Activated naive CD4-positive, alpha-beta T cell treated with anti-CD3 and anti-CD28 coated beads for 36 hours (primary cell): ENCODE measurements at regions not wholly inside any gene's neighbourhood (a gene's known extent, or its start where the extent isn't known, plus 50 kb on each side); places are given as distances from the start of the nearest gene placed in this dataset.

Experiments
- CTCF ChIA-PET: fragments of 350-600 bp; sonication (Branson Sonifier 250); formaldehyde crosslinking; loops from one replicate; lab custom pipeline; 2021; ENCODE audit warnings: antibody characterized with exemption; lab: Charles Lee
- DNase-seq: peaks from one replicate; pipeline ENCODE4 v3.0.0-alpha.2; 2020
- H3K27ac Mint-ChIP-seq: one replicate; pipeline ENCODE4 v1.8.0; 2021; ENCODE audit warnings: mild to moderate bottlenecking, mixed read lengths
- H3K27me3 Mint-ChIP-seq: one replicate; pipeline ENCODE4 v1.8.0; 2021; ENCODE audit warnings: low read depth, mixed read lengths
- H3K36me3 Mint-ChIP-seq: one replicate; pipeline ENCODE4 v1.8.0; 2021; ENCODE audit warnings: low read depth, mixed read lengths
- H3K4me1 Mint-ChIP-seq: one replicate; pipeline ENCODE4 v1.8.0; 2021; ENCODE audit warnings: low read depth, mixed read lengths
- H3K4me3 Mint-ChIP-seq: one replicate; pipeline ENCODE4 v1.8.0; 2021; ENCODE audit warnings: mild to moderate bottlenecking, moderate library complexity, mixed read lengths
- H3K9me3 Mint-ChIP-seq: one replicate; pipeline ENCODE4 v1.8.0; 2021; ENCODE audit warnings: mixed read lengths
- intact Hi-C: fragments of 100-400 bp; cut with micrococcal nuclease; formaldehyde crosslinking; loops from one replicate; pipeline ENCODE4 v1.15.1; 2023

- H3K9me3 Mint-ChIP-seq, result no peaks in the 10 kb centered on the region
- H3K4me1 Mint-ChIP-seq, result no peaks in the 10 kb centered on the region
- no peak for DNase-seq
- CTCF ChIA-PET, result no interaction called here
- no peak overlapping the region for H3K27ac Mint-ChIP-seq
- H3K36me3 Mint-ChIP-seq, result no peaks in the 10 kb centered on the region
- H3K4me3 Mint-ChIP-seq, result no peak overlapping the region
- intact Hi-C loops, result no loop called here
- no peaks in the 10 kb centered on the region for H3K27me3 Mint-ChIP-seq
Measured at GRCh38 chr2:60064687-60065389, 488.6 kb downstream of the BCL11A start.

GRCh38 chr2:60058781-60059180 is 494.7 kb downstream of the BCL11A start:
- CTCF ChIA-PET, result interaction anchor here (0.7 kb wide), 1 partner anchor 109 kb away, joined by 3 read pairs; no protein-coding TSS in a partner anchor
- intact Hi-C loops, result no loop called here

GRCh38 chr2:60054571-60055340 is 498.7 kb downstream of the BCL11A start:
- CTCF ChIA-PET, result no interaction called here
- H3K27me3 Mint-ChIP-seq, result no peaks in the 10 kb centered on the region
- no peaks in the 10 kb centered on the region for H3K36me3 Mint-ChIP-seq
- H3K4me3 Mint-ChIP-seq, result no peak overlapping the region
- no peak for DNase-seq
- no peaks in the 10 kb centered on the region for H3K9me3 Mint-ChIP-seq
- intact Hi-C loops, result no loop called here
- H3K4me1 Mint-ChIP-seq, result no peaks in the 10 kb centered on the region
- no peak overlapping the region for H3K27ac Mint-ChIP-seq

More at GRCh38 chr2:60058781-60059180, 494.7 kb downstream of the BCL11A start:
- Mint-ChIP-seq H3K27me3 (no peaks in the 10 kb centered on the region), H3K27ac (no peak overlapping the region), H3K36me3 (no peaks in the 10 kb centered on the region), H3K4me1 (no peaks in the 10 kb centered on the region), H3K4me3 (no peak overlapping the region), H3K9me3 (no peaks in the 10 kb centered on the region)
- DNase-seq, result no peak

- Mint-ChIP-seq H3K36me3 (no peaks in the 10 kb centered on the region), H3K9me3 (no peaks in the 10 kb centered on the region), H3K27ac (no peak overlapping the region), H3K4me1 (no peaks in the 10 kb centered on the region), H3K4me3 (no peak overlapping the region), H3K27me3 (no peaks in the 10 kb centered on the region)
- CTCF ChIA-PET, result no interaction called here
- no peak for DNase-seq
- intact Hi-C loops, result no loop called here
Measured at GRCh38 chr2:60053791-60054190, 499.7 kb downstream of the BCL11A start.

- Mint-ChIP-seq H3K27ac (no peak overlapping the region), H3K36me3 (no peaks in the 10 kb centered on the region), H3K9me3 (no peaks in the 10 kb centered on the region), H3K4me3 (no peak overlapping the region), H3K4me1 (no peaks in the 10 kb centered on the region), H3K27me3 (no peaks in the 10 kb centered on the region)
- DNase-seq, result no peak
- intact Hi-C loops, result no loop called here
- CTCF ChIA-PET, result interaction anchor here (0.6 kb wide), 1 partner anchor 498 kb away, joined by 4 read pairs; no protein-coding TSS in a partner anchor
Measured at GRCh38 chr2:60052601-60053000, 500.9 kb downstream of the BCL11A start.

- no peaks in the 10 kb centered on the region for H3K4me1 Mint-ChIP-seq
- CTCF ChIA-PET, result no interaction called here
- no peak overlapping the region for H3K27ac Mint-ChIP-seq
- H3K27me3 Mint-ChIP-seq, result no peaks in the 10 kb centered on the region
- H3K9me3 Mint-ChIP-seq, result no peaks in the 10 kb centered on the region
- no peaks in the 10 kb centered on the region for H3K36me3 Mint-ChIP-seq
- no peak for DNase-seq
- H3K4me3 Mint-ChIP-seq, result no peak overlapping the region
- intact Hi-C loops, result no loop called here
Measured at GRCh38 chr2:60051991-60052390, 501.5 kb downstream of the BCL11A start.

- Mint-ChIP-seq H3K4me3 (no peak overlapping the region), H3K27me3 (no peaks in the 10 kb centered on the region), H3K4me1 (no peaks in the 10 kb centered on the region), H3K36me3 (no peaks in the 10 kb centered on the region), H3K9me3 (no peaks in the 10 kb centered on the region), H3K27ac (no peak overlapping the region)
- CTCF ChIA-PET, result no interaction called here
- DNase-seq, result no peak
- intact Hi-C loops, result no loop called here
Measured at GRCh38 chr2:60047944-60048525, 505.4 kb downstream of the BCL11A start.

GRCh38 chr2:60047347-60047746 is 506.1 kb downstream of the BCL11A start:
- DNase-seq, result no peak
- intact Hi-C loops, result no loop called here
- no peak overlapping the region for H3K4me3 Mint-ChIP-seq
- H3K36me3 Mint-ChIP-seq, result no peaks in the 10 kb centered on the region
- H3K27ac Mint-ChIP-seq, result no peak overlapping the region
- CTCF ChIA-PET, result no interaction called here
- H3K9me3 Mint-ChIP-seq, result no peaks in the 10 kb centered on the region
- H3K4me1 Mint-ChIP-seq, result no peaks in the 10 kb centered on the region
- H3K27me3 Mint-ChIP-seq, result no peaks in the 10 kb centered on the region

- intact Hi-C loops, result no loop called here
- H3K36me3 Mint-ChIP-seq, result no peaks in the 10 kb centered on the region
- no peak overlapping the region for H3K4me3 Mint-ChIP-seq
- no peak for DNase-seq
- no peak overlapping the region for H3K27ac Mint-ChIP-seq
- no peaks in the 10 kb centered on the region for H3K4me1 Mint-ChIP-seq
- no peaks in the 10 kb centered on the region for H3K9me3 Mint-ChIP-seq
- no peaks in the 10 kb centered on the region for H3K27me3 Mint-ChIP-seq
- CTCF ChIA-PET, result no interaction called here
Measured at GRCh38 chr2:60046529-60046928, 506.9 kb downstream of the BCL11A start.

GRCh38 chr2:60045456-60045855 is 508.0 kb downstream of the BCL11A start:
- intact Hi-C loops, result no loop called here
- Mint-ChIP-seq H3K4me3 (no peak overlapping the region), H3K4me1 (no peaks in the 10 kb centered on the region), H3K27me3 (no peaks in the 10 kb centered on the region), H3K9me3 (no peaks in the 10 kb centered on the region), H3K27ac (no peak overlapping the region), H3K36me3 (no peaks in the 10 kb centered on the region)
- no peak for DNase-seq
- CTCF ChIA-PET, result no interaction called here

GRCh38 chr2:60044484-60044883 is 509.0 kb downstream of the BCL11A start:
- Mint-ChIP-seq H3K4me1 (no peaks in the 10 kb centered on the region), H3K27me3 (no peaks in the 10 kb centered on the region), H3K27ac (no peak overlapping the region), H3K9me3 (peaks cover 2% of the 10 kb centered on the region), H3K36me3 (peaks cover 1% of the 10 kb centered on the region), H3K4me3 (no peak overlapping the region)
- CTCF ChIA-PET, result no interaction called here
- DNase-seq, result no peak
- intact Hi-C loops, result no loop called here

- Mint-ChIP-seq H3K9me3 (peaks cover 2% of the 10 kb centered on the region), H3K4me1 (no peaks in the 10 kb centered on the region), H3K36me3 (peaks cover 1% of the 10 kb centered on the region), H3K27ac (no peak overlapping the region), H3K27me3 (no peaks in the 10 kb centered on the region), H3K4me3 (no peak overlapping the region)
- CTCF ChIA-PET, result interaction anchor here (0.6 kb wide), 1 partner anchor 549 kb away, joined by 3 read pairs; no protein-coding TSS in a partner anchor
- DNase-seq, result no peak
- intact Hi-C loops, result no loop called here
Measured at GRCh38 chr2:60042023-60042422, 511.4 kb downstream of the BCL11A start.
